ENCODE measurements at regions not wholly inside any gene's neighbourhood (a gene's known extent, or its start where the extent isn't known, plus 50 kb on each side); places are given as distances from the start of the nearest gene placed in this dataset.

GRCh38 chr4:171565130-171565788 is 247.9 kb upstream of the GALNTL6 start:
- Mint-ChIP-seq H3K4me3 (ENCODE audit: unreplicated experiment) (no peak overlapping the region), H3K27ac (ENCODE audit: unreplicated experiment) (no peak overlapping the region), H3K36me3 (ENCODE audit: low read depth) (no peaks in the 10 kb centered on the region), H3K4me1 (ENCODE audit: low read depth) (no peaks in the 10 kb centered on the region), H3K27me3 (ENCODE audit: low read depth) (peaks cover 7% of the 10 kb centered on the region), H3K9me3 (ENCODE audit: low read depth) (no peaks in the 10 kb centered on the region)
- TF ChIP-seq CTCF (IDR thresholded peaks at IDR 0.05): no peak
- no peak for DNase-seq (ENCODE audit: low spot score)

- no peak for DNase-seq (ENCODE audit: low spot score)
- Mint-ChIP-seq H3K27me3 (ENCODE audit: low read depth) (peaks cover 7% of the 10 kb centered on the region), H3K4me1 (ENCODE audit: low read depth) (no peaks in the 10 kb centered on the region), H3K9me3 (ENCODE audit: low read depth) (no peaks in the 10 kb centered on the region), H3K27ac (ENCODE audit: unreplicated experiment) (no peak overlapping the region), H3K4me3 (ENCODE audit: unreplicated experiment) (no peak overlapping the region), H3K36me3 (ENCODE audit: low read depth) (no peaks in the 10 kb centered on the region)
- TF ChIP-seq CTCF (IDR thresholded peaks at IDR 0.05): no peak
Observed at GRCh38 chr4:171561419-171561818, 251.8 kb upstream of the GALNTL6 start.

GRCh38 chr4:171553961-171554360 is 259.2 kb upstream of the GALNTL6 start:
- H3K4me3 Mint-ChIP-seq (ENCODE audit: unreplicated experiment): no peak overlapping the region

GRCh38 chr4:171542640-171543039 is 270.6 kb upstream of the GALNTL6 start:
- DNase-seq (ENCODE audit: low spot score): no peak
- no peaks in the 10 kb centered on the region for H3K36me3 Mint-ChIP-seq (ENCODE audit: low read depth)

More at GRCh38 chr4:171553961-171554360, 259.2 kb upstream of the GALNTL6 start:
- no peaks in the 10 kb centered on the region for H3K9me3 Mint-ChIP-seq (ENCODE audit: low read depth)
- no peaks in the 10 kb centered on the region for H3K4me1 Mint-ChIP-seq (ENCODE audit: low read depth)
- no peaks in the 10 kb centered on the region for H3K27me3 Mint-ChIP-seq (ENCODE audit: low read depth)
- no peaks in the 10 kb centered on the region for H3K36me3 Mint-ChIP-seq (ENCODE audit: low read depth)
- no peak for TF ChIP-seq CTCF (IDR thresholded peaks at IDR 0.05)
- DNase-seq (ENCODE audit: low spot score): no peak
- no peak overlapping the region for H3K27ac Mint-ChIP-seq (ENCODE audit: unreplicated experiment)

GRCh38 chr4:171538601-171539100 is 274.6 kb upstream of the GALNTL6 start:
- Mint-ChIP-seq H3K4me3 (ENCODE audit: unreplicated experiment) (no peak overlapping the region), H3K27me3 (ENCODE audit: low read depth) (peaks cover 2% of the 10 kb centered on the region), H3K36me3 (ENCODE audit: low read depth) (no peaks in the 10 kb centered on the region), H3K4me1 (ENCODE audit: low read depth) (no peaks in the 10 kb centered on the region), H3K27ac (ENCODE audit: unreplicated experiment) (no peak overlapping the region), H3K9me3 (ENCODE audit: low read depth) (no peaks in the 10 kb centered on the region)
- DNase-seq (ENCODE audit: low spot score): no peak
- TF ChIP-seq CTCF (IDR thresholded peaks at IDR 0.05): no peak

More at GRCh38 chr4:171542640-171543039, 270.6 kb upstream of the GALNTL6 start:
- no peaks in the 10 kb centered on the region for H3K9me3 Mint-ChIP-seq (ENCODE audit: low read depth)
- no peak overlapping the region for H3K27ac Mint-ChIP-seq (ENCODE audit: unreplicated experiment)
- no peak overlapping the region for H3K4me3 Mint-ChIP-seq (ENCODE audit: unreplicated experiment)
- no peaks in the 10 kb centered on the region for H3K4me1 Mint-ChIP-seq (ENCODE audit: low read depth)
- H3K27me3 Mint-ChIP-seq (ENCODE audit: low read depth): no peaks in the 10 kb centered on the region
- TF ChIP-seq CTCF (IDR thresholded peaks at IDR 0.05): no peak

Data from chondrocyte (in vitro differentiated cells).